ENCODE measurements at regions not wholly inside any gene's neighbourhood (a gene's known extent, or its start where the extent isn't known, plus 50 kb on each side); places are given as distances from the start of the nearest gene placed in this dataset.

DNA sequence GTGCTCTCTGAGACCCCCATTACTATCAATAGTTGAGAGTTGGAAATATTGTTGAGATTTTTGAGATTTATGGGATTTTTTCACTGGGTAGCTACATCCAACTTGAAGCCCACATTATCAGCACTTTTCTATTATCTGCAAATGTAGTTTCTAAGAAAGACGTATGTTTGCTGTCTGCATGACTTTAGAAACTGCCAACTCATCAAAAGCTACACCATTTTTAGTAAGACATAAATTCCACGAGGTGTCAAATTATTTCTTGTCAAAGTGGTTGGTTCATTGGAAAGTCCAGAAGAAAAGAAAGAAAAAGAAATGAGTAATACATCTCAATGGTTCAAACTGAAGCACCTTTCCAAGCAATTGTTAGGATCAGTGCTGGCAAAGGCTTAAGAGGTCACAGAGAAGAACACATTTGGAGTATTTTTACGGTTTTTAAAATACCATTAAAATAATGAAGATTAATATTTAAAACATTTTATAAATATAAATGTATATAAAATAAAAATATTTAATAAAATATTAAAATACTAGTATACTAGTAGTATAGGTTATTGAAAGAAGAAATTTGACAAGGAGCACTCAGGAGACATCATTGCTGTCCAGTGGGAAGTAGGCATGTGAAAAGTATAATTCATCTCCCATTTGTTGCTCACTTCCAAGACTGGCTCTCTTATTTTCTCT, 463.5 kb downstream of the TAFA4 start:
- TF ChIP-seq, protein P1, sequence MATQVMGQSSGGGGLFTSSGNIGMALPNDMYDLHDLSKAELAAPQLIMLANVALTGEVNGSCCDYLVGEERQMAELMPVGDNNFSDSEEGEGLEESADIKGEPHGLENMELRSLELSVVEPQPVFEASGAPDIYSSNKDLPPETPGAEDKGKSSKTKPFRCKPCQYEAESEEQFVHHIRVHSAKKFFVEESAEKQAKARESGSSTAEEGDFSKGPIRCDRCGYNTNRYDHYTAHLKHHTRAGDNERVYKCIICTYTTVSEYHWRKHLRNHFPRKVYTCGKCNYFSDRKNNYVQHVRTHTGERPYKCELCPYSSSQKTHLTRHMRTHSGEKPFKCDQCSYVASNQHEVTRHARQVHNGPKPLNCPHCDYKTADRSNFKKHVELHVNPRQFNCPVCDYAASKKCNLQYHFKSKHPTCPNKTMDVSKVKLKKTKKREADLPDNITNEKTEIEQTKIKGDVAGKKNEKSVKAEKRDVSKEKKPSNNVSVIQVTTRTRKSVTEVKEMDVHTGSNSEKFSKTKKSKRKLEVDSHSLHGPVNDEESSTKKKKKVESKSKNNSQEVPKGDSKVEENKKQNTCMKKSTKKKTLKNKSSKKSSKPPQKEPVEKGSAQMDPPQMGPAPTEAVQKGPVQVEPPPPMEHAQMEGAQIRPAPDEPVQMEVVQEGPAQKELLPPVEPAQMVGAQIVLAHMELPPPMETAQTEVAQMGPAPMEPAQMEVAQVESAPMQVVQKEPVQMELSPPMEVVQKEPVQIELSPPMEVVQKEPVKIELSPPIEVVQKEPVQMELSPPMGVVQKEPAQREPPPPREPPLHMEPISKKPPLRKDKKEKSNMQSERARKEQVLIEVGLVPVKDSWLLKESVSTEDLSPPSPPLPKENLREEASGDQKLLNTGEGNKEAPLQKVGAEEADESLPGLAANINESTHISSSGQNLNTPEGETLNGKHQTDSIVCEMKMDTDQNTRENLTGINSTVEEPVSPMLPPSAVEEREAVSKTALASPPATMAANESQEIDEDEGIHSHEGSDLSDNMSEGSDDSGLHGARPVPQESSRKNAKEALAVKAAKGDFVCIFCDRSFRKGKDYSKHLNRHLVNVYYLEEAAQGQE (IDR thresholded peaks at IDR 0.05; ENCODE audit: insufficient replicate concordance, low read depth): no peak
- TF ChIP-seq, protein P2, sequence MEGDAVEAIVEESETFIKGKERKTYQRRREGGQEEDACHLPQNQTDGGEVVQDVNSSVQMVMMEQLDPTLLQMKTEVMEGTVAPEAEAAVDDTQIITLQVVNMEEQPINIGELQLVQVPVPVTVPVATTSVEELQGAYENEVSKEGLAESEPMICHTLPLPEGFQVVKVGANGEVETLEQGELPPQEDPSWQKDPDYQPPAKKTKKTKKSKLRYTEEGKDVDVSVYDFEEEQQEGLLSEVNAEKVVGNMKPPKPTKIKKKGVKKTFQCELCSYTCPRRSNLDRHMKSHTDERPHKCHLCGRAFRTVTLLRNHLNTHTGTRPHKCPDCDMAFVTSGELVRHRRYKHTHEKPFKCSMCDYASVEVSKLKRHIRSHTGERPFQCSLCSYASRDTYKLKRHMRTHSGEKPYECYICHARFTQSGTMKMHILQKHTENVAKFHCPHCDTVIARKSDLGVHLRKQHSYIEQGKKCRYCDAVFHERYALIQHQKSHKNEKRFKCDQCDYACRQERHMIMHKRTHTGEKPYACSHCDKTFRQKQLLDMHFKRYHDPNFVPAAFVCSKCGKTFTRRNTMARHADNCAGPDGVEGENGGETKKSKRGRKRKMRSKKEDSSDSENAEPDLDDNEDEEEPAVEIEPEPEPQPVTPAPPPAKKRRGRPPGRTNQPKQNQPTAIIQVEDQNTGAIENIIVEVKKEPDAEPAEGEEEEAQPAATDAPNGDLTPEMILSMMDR (IDR thresholded peaks at IDR 0.05; ENCODE audit: insufficient read depth, low read length): no peak
